H54 (cell line): ENCODE measurements at regions not wholly inside any gene's neighbourhood (a gene's known extent, or its start where the extent isn't known, plus 50 kb on each side); places are given as distances from the start of the nearest gene placed in this dataset.

Source experiments
- DNase-seq: peaks from one replicate; pipeline ENCODE4 v3.0.0; 2011; ENCODE audit warnings: low spot score, mixed read lengths; ENCODE audit not compliant: insufficient read length
- FAIRE-seq: peaks from 3 replicates; lab custom pipeline; 2011; peaks lifted over from hg19 to GRCh38; lab: Jason Lieb, UNC
- POLR2A ChIP-seq: IDR thresholded peaks from 2 replicates; pipeline ENCODE4 v1.6.1; 2011; ENCODE audit warnings: low read depth, mild to moderate bottlenecking, low read length

DNA sequence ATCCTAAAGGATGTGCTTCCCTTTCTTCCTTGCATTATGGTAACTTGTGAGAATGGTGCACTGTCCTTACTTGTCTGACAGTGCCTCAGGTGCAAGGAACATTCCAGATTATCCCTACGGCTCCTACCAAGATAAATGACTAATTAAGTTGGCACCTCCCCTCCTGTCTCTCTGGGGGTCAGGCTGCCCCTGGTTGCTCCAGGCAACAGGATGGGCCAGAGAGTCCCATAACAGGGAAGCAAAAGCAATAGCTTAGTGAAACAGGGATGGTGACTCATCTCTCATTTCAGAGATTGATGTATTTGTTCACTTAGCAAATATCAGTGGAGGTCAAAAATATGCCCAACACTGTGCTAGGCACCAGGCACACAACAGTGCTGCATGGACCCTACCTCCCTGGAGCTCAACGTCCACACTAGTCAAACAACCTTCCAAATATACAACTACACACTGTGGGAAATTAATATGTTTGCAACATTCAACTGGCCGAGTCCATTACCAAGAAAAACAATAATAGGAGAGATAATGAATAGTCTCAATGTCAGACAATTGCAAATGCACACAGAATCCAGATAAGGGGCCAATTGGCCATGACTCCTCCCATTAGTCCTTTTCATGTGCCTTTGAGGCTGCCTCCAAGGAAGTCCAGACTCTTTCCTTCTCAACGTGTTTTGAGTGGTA, 249.0 kb downstream of the TLE3 start:
- TF ChIP-seq POLR2A: no peak
- DNase-seq (no peak), FAIRE-seq (no peak)

DNA sequence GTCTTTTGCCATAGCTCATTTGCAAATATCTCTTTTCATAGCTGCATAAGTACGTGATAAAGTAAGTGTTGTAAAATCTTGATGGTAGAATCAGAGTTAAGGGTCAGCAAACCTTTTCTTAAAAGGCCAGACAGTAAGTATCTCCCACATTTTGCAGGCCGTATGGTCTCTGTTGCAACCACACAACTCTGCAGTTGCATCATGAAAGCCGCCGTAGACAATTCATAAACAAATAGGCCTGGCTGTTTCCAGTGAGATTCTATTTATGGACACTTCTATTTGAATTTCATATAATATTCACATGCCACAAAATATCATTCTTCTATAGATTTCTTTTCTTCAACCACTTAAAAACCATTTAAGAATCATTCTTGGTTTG, 248.5 kb downstream of the TLE3 start:
- TF ChIP-seq POLR2A: no peak
- no peak for FAIRE-seq
- DNase-seq: no peak

DNA sequence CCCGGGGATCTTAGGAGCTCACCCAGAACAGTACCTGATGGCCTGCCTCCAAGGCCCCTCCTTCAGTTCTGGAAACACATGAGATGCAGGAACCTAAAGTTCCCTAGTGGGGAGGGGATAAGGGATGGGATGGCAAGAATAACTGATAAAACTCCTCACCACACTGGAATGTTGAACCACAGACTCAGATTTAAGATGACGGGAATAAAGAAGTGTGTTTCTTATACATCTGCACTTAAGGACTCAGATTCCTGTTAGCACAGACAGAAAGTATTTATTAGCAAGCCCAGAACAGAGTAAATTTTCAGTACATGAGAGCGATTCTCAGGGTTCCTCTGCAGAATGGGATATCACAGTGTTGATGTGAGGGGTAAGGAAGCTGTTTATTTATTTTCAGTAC, 245.2 kb downstream of the TLE3 start:
- FAIRE-seq (no peak), DNase-seq (no peak)
- TF ChIP-seq POLR2A: no peak

DNA sequence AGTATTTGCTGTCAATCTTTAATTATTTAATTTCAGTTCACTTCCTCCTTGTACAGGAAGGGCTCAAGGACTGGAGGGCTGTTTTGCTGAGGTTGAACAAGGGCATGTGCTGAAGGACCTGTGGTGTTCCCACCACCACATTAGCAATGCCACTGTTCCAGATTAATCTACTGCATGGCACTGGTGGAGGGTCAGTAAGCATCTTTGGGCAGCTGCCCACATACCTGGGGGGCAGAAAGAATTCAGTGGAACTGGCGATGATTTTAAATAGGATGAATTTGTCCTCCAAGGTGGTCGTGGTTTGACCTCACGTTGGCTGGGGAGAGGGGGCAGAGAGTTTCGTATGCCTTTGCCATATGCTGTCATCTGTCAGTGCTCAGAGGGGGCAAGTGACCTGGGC, 244.8 kb downstream of the TLE3 start:
- FAIRE-seq (no peak), DNase-seq (no peak)
- TF ChIP-seq POLR2A: no peak

DNA sequence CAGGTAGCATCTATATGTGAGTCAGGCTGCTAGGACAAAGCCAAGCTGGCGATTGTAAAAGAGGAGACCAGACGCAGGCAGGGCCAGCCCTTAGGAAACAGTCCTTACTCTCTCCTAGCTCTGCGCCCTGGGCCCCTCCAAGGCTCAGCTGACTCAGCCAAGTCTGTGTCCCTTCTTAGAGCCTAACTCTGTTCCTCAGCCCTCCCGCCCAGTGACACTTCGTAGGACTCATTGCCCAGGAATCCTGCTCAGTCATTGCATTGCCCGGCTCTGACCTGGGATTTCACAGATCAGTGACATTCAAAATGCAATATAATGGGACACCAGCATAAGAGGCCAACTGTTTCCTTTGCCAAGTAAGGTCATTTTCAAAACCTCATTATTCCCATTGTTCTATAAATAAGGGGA, 244.2 kb downstream of the TLE3 start:
- peak; percentile 74 for DNase-seq
- no peak for FAIRE-seq
- TF ChIP-seq POLR2A: 0 out of 2 replicates have a peak, but pooled peaks have one; percentile 17

DNA sequence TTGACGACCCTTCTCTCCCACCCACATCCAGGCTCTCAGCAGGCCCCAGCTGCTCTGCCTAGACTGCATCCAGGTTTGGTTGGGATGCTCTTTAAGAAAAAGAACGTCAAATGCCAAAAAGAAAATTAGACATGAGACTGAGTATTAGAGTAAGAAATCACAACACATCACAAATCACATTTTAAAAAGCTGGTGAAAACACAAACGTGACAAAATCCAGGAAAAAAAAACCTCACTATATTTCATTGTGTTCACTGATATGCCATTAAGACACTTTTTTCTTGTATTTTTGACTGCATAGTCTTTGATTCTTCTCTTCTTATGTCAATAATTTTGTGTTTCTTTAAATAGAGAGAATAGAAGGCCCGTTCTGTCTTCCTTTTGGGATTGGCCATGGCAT, 243.7 kb downstream of the TLE3 start:
- DNase-seq: no peak
- TF ChIP-seq POLR2A: no peak
- FAIRE-seq: no peak

DNA sequence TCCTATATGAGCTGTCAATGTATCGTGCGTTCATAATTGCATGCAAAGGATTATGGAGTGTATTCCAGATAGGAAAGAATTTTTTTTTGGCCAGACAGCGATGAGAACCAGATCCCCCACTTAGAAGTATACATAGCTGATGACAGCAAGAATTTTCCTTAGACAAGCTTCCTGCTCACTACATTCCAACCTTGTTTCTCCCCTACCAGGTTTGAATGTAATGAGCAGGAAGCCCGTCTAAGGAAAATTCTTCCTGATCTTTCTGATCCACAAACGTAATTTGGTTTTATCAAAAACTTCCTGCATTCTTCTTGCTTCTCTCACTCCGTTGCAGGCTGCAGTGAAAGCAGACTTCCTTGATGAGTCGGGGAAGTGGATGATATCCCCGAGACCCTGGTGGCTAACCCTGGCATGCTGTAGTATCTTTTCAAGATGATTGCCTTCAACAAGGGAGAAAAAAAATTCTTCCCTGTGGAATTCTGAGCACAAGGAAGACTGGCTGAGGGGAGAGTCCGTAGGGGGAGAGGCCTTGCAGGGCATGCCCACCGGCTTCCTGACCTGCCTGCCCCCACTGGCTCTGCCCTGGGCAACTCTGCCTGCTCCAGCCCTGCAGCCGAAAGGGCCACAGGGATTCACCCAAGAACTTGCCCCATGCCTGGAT, 243.1 kb downstream of the TLE3 start:
- no peak for DNase-seq
- no peak for TF ChIP-seq POLR2A
- no peak for FAIRE-seq

DNA sequence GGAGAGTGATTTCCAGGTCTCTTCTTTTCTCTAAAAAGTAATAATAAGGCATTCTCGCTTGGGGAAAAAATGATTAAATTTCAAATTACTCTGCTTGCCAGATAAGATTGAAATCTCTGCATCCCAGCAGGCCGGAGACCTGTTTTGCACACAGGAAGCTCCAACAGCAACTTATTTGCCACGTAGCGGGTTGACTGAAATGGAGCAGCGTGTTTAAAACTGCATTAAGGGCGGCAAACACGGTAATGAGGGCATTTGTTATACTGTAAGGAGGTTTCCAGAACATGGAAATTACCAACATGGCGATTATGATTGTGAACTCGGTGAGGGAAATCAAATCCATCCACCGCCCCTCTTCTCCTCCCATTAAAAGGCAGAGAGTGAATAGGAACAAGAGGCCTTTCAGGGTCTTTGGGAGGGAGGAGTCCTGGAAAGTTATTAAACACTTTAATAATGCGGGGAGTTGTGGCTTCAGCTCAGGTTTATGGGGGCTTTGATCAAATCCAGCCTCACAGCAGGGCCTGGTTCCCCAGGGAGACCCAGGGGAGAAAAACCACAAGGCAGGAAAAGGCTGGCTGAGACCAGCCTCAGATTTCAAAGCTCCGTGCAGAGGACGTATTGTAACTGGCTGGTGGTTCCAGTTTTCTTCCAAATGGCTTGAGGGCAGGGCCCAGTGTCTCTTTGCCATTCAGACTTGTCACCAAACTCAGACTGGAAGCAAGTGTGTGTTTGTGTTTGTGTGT, 242.3 kb downstream of the TLE3 start:
- DNase-seq (no peak), FAIRE-seq (no peak)
- no peak for TF ChIP-seq POLR2A

DNA sequence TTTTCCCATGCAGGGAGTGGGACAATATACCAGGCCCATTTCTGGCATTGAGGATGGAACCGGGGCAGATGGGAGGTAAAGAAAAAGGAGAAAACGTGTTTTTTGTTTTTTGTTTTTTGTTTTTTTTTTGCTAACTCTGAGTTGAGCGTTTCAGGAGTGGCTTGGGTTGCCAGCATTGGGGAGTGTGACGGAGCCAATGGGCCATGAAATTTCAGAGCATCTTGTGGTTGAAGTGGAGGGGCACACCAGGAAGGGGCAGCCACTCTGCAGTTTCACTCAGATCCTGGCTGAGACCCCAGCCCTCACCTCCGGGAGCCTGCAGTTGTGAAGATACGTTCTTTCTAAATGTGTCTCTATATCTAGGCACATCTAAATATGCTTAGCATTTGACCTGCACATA, 240.5 kb downstream of the TLE3 start:
- DNase-seq: no peak
- FAIRE-seq: no peak
- TF ChIP-seq POLR2A: no peak

DNA sequence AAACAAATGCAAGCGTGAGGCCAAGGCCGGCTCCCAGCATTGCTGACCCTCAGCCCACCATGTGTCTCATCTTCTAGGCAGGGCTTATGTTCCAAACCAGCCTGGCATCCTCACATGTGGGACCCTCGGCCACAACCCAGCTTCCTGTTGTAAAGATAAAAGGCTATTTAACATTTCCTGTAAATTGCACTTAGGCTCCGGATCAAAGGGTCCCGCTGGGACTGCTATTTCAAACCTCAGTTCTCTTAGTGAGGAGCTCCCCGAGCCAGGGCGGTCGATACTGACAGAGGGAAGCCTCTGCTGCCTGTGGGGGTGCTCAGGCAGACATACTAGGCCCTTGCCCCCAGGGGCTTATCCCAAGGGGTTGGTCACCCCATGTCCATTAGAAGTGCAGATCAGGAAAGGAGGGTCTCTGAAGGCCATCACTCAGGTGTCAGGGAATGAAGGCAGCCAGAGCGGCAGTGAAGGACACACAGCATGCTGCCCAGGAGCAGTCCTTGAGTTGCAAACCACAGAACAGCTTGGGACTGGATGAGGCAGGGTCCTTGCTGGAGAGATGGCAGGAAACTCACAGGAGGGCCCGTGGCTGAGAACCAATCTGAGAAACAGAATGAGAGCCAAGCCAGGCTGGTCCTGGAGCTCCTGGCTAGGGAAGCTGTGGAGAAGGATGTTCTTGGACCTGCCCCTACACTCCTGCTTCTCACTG, 239.9 kb downstream of the TLE3 start:
- DNase-seq (no peak), FAIRE-seq (no peak)
- TF ChIP-seq POLR2A: no peak

DNA sequence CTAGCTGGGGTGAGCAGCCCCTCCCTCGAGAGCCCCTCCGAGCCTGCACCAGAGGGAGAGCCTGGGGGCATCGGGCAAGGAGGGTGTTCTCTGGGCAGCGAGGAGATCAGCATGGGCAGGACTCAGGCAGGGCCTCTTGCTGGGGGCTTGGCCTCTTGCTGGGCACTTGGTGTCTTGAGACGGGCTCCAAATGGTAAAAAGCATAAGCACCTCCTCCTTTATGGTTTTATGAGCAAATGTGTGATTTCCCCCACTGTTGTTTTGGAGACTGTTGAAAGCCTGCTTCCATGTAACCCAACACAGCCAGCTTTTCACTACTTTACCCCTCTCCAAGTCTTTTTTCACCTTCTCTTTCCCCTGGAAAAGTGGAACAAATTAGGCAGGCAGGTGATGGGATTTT, 239.3 kb downstream of the TLE3 start:
- DNase-seq (no peak), FAIRE-seq (no peak)
- TF ChIP-seq POLR2A: no peak

DNA sequence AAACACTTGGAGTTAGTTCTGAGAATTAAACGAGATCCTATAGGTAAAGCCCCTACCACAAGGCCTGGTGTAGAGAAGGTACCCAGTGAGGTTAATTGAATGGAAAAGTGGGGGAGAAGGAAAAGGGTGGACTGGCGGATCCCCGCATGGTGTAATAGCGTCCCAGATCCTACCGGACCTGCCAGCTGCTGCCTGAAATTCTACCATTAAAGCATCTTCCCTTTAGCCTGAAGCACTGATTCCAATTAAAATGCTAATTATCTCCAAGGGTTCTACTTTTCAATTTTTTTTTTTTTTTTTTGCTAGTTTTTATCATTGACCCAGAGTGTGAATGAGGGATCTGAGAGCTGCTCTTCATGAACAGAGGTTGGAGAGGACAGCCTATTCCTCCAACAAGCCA, 237.9 kb downstream of the TLE3 start:
- no peak for TF ChIP-seq POLR2A
- DNase-seq: no peak
- FAIRE-seq: no peak

DNA sequence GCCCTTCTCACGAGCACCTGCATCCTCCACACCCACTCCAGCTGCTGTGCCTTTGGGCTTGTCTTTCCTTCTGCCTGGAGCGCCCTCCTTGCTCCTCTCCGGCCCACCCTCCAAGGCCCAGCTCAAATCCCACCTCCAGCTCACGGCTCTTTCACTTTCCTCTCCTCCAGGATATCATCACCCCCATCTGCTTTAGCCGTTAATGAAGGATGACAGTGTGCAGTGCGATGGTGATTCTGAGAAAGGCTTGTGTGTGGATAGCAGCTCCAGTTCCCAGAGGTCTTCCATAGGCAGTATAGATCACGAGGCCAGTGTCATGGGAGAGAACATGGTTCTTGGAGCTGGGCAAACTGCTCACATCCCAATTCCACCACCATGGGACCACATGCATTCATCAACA, 237.4 kb downstream of the TLE3 start:
- FAIRE-seq (no peak), DNase-seq (no peak)
- TF ChIP-seq POLR2A: no peak

DNA sequence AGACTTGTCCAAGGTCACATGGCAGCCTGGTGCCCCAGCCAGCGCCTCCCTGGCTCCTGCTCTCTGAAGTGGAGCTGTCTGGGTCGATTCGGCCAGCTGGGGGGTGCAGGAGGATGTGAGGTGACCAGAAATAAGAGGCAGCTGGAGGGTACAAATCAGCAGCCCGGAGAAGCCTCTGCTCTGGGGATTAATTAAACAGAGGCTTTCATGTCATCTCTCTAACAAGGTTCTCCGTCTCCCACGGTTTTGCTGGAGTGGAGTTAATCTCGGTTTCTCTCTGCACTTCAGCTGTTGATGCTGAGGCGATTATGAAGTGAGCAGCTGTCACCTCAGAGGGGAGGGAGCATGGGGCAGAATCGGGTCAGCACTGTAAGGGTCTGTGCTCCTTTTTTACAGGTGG, 236.8 kb downstream of the TLE3 start:
- FAIRE-seq (no peak), DNase-seq (no peak)
- TF ChIP-seq POLR2A: no peak
